ENCODE measurements at regions not wholly inside any gene's neighbourhood (a gene's known extent, or its start where the extent isn't known, plus 50 kb on each side); places are given as distances from the start of the nearest gene placed in this dataset.

- POLR2A ChIA-PET = no interaction called here
- TF ChIP-seq E2F6 (IDR thresholded peaks at IDR 0.05; ENCODE audit: borderline replicate concordance, low read depth) = no peak
- no peak for TF ChIP-seq TFCP2L1 (CRISPR knock-in tag; IDR thresholded peaks at IDR 0.05)
- TF ChIP-seq HMGXB4 (CRISPR knock-in tag; IDR thresholded peaks at IDR 0.05; ENCODE audit: borderline replicate concordance) = no peak
- no peak for TF ChIP-seq BHLHE40 (IDR thresholded peaks at IDR 0.05; ENCODE audit: low read depth, low read length)
- no peak for TF ChIP-seq MAX (IDR thresholded peaks at IDR 0.05)
- TF ChIP-seq CBX8 (IDR thresholded peaks at IDR 0.05) = no peak
- TF ChIP-seq CEBPB (IDR thresholded peaks at IDR 0.05) = no peak
- no peak for TF ChIP-seq NFE2L2 (conservative IDR thresholded peaks at IDR 0.05; ENCODE audit: low read length)
- no peak for TF ChIP-seq GATA3 (IDR thresholded peaks at IDR 0.05; ENCODE audit: borderline replicate concordance)
- H3K27ac ChIP-seq = no peak overlapping the region
- no peaks in the 10 kb centered on the region for H3K4me1 ChIP-seq
- no peak overlapping the region for H3K4me2 ChIP-seq
- no peak for ATAC-seq
- no peak overlapping the region for H3K4me3 ChIP-seq
- peaks cover 5% of the 10 kb centered on the region; the same call in 1 of the 3 replicates for H3K9me3 ChIP-seq
- no peak for DNase-seq (ENCODE audit: low read depth in 1 of 2, low spot score in 1 of 2)
- FAIRE-seq = no peak
- CTCF ChIA-PET = no interaction called here
Measured at GRCh38 chr11:79957702-79958101, 516.9 kb upstream of the TENM4 start.

GRCh38 chr11:79956061-79956460 is 515.2 kb upstream of the TENM4 start:
- Histone ChIP-seq H3K4me2 (no peak overlapping the region), H3K9me3 (peaks cover 5% of the 10 kb centered on the region; the same call in 1 of the 3 replicates), H3K27ac (no peak overlapping the region), H3K4me3 (no peak overlapping the region), H3K4me1 (no peaks in the 10 kb centered on the region)
- WGBS (ENCODE audit: missing lambda C conversion rate) = 8% methylated on average over 4 of the region's 4 CpGs
- TF ChIP-seq EHMT2 (IDR thresholded peaks at IDR 0.05; ENCODE audit: low read depth) (no peak), ESRRA (IDR thresholded peaks at IDR 0.05; ENCODE audit: borderline replicate concordance, low read length) (no peak), CHD4 (IDR thresholded peaks at IDR 0.05; ENCODE audit: borderline replicate concordance) (no peak), GATA3 (IDR thresholded peaks at IDR 0.05; ENCODE audit: borderline replicate concordance) (no peak), PHF8 (IDR thresholded peaks at IDR 0.05; ENCODE audit: borderline replicate concordance, low read depth) (no peak), MAFK (IDR thresholded peaks at IDR 0.05; ENCODE audit: partially characterized antibody) (no peak), HES2 (IDR thresholded peaks at IDR 0.05) (no peak), HMGXB4 (CRISPR knock-in tag; IDR thresholded peaks at IDR 0.05; ENCODE audit: borderline replicate concordance) (no peak), FOSB (CRISPR knock-in tag; IDR thresholded peaks at IDR 0.05) (no peak), USF2 (IDR thresholded peaks at IDR 0.05) (no peak), E2F6 (IDR thresholded peaks at IDR 0.05; ENCODE audit: borderline replicate concordance, low read depth) (no peak), TP53 (CRISPR knock-in tag; IDR thresholded peaks at IDR 0.05) (no peak), CHD2 (IDR thresholded peaks at IDR 0.05; ENCODE audit: low read length, partially characterized antibody) (no peak), RCOR1 (IDR thresholded peaks at IDR 0.05; ENCODE audit: low read depth, low read length) (no peak)
- POLR2A ChIA-PET = no interaction called here
- CTCF ChIA-PET = no interaction called here
- DNase-seq (ENCODE audit: low read depth in 1 of 2, low spot score in 1 of 2) = no peak
- no peak for ATAC-seq
- FAIRE-seq = no peak
